ENCODE measurements at regions not wholly inside any gene's neighbourhood (a gene's known extent, or its start where the extent isn't known, plus 50 kb on each side); places are given as distances from the start of the nearest gene placed in this dataset.

GRCh38 chr9:118630931-118631595, 738.2 kb downstream of the BRINP1 start:
- TF ChIP-seq ZNF8 (CRISPR knock-in tag; IDR thresholded peaks at IDR 0.05), result no peak
- no peak for TF ChIP-seq TSHZ2 (CRISPR knock-in tag; IDR thresholded peaks at IDR 0.05)
- no peak for TF ChIP-seq ZFP30 (CRISPR knock-in tag; IDR thresholded peaks at IDR 0.05)
- no peak for TF ChIP-seq ARNTL (CRISPR knock-in tag; IDR thresholded peaks at IDR 0.05; ENCODE audit: borderline replicate concordance, low read depth)
- TF ChIP-seq, protein P1, sequence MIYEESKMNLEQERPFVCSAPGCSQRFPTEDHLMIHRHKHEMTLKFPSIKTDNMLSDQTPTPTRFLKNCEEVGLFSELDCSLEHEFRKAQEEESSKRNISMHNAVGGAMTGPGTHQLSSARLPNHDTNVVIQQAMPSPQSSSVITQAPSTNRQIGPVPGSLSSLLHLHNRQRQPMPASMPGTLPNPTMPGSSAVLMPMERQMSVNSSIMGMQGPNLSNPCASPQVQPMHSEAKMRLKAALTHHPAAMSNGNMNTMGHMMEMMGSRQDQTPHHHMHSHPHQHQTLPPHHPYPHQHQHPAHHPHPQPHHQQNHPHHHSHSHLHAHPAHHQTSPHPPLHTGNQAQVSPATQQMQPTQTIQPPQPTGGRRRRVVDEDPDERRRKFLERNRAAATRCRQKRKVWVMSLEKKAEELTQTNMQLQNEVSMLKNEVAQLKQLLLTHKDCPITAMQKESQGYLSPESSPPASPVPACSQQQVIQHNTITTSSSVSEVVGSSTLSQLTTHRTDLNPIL (CRISPR knock-in tag; IDR thresholded peaks at IDR 0.05; ENCODE audit: low read depth), result no peak
- no peak for TF ChIP-seq PATZ1 (CRISPR knock-in tag; IDR thresholded peaks at IDR 0.05; ENCODE audit: borderline replicate concordance)
- TF ChIP-seq RARB (CRISPR knock-in tag; IDR thresholded peaks at IDR 0.05), result no peak
- no peak for TF ChIP-seq CSDC2 (CRISPR knock-in tag; IDR thresholded peaks at IDR 0.05)
- TF ChIP-seq, protein P2, sequence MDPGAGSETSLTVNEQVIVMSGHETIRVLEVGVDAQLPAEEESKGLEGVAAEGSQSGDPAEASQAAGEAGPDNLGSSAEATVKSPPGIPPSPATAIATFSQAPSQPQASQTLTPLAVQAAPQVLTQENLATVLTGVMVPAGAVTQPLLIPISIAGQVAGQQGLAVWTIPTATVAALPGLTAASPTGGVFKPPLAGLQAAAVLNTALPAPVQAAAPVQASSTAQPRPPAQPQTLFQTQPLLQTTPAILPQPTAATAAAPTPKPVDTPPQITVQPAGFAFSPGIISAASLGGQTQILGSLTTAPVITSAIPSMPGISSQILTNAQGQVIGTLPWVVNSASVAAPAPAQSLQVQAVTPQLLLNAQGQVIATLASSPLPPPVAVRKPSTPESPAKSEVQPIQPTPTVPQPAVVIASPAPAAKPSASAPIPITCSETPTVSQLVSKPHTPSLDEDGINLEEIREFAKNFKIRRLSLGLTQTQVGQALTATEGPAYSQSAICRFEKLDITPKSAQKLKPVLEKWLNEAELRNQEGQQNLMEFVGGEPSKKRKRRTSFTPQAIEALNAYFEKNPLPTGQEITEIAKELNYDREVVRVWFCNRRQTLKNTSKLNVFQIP (CRISPR knock-in tag; IDR thresholded peaks at IDR 0.05; ENCODE audit: borderline replicate concordance, low read depth), result no peak
- TF ChIP-seq ZNF565 (CRISPR knock-in tag; conservative IDR thresholded peaks at IDR 0.05; ENCODE audit: low read depth), result no peak
- TF ChIP-seq ISL1 (CRISPR knock-in tag; IDR thresholded peaks at IDR 0.05), result no peak
- TF ChIP-seq OSR1 (CRISPR knock-in tag; IDR thresholded peaks at IDR 0.05), result no peak
- no peak for TF ChIP-seq ZFP3 (CRISPR knock-in tag; IDR thresholded peaks at IDR 0.05)
